ENCODE measurements at regions not wholly inside any gene's neighbourhood (a gene's known extent, or its start where the extent isn't known, plus 50 kb on each side); places are given as distances from the start of the nearest gene placed in this dataset.

DNA sequence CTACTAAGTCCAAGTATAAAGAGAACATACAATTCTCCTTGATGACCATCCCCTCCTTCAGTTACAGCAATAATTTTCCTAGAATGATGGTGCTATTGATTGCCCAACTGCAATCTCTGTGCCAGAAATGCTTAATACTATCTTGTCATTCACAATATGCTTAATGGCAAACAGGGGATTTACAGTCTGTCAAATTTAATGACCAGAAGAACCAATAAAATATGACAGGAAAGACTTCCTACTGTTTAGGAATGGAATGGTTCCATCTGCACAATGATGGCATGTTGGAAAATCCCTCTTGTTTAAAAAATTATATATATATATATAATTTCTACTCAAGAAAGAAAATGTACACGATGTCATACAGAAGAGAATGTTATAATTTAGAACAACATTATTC is 623.2 kb downstream of the CCER1 start:
- DNase-seq (ENCODE audit: low spot score): no peak
- Histone ChIP-seq H3K36me3 (no peaks in the 10 kb centered on the region), H3K4me1 (ENCODE audit: control insufficient read depth in 1 of 2, low read depth in 2 of 2) (no peaks in the 10 kb centered on the region), H3K9me3 (no peaks in the 10 kb centered on the region), H3K4me3 (no peak overlapping the region), H3K27ac (no peak overlapping the region), H3K27me3 (replicated peaks; ENCODE audit: insufficient read depth) (no peaks in the 10 kb centered on the region)
- TF ChIP-seq, protein P1, sequence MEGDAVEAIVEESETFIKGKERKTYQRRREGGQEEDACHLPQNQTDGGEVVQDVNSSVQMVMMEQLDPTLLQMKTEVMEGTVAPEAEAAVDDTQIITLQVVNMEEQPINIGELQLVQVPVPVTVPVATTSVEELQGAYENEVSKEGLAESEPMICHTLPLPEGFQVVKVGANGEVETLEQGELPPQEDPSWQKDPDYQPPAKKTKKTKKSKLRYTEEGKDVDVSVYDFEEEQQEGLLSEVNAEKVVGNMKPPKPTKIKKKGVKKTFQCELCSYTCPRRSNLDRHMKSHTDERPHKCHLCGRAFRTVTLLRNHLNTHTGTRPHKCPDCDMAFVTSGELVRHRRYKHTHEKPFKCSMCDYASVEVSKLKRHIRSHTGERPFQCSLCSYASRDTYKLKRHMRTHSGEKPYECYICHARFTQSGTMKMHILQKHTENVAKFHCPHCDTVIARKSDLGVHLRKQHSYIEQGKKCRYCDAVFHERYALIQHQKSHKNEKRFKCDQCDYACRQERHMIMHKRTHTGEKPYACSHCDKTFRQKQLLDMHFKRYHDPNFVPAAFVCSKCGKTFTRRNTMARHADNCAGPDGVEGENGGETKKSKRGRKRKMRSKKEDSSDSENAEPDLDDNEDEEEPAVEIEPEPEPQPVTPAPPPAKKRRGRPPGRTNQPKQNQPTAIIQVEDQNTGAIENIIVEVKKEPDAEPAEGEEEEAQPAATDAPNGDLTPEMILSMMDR (IDR thresholded peaks at IDR 0.05): no peak
- ATAC-seq (ENCODE audit: insufficient number of reproducible peaks, low FRiP score, low read depth): no peak

DNA sequence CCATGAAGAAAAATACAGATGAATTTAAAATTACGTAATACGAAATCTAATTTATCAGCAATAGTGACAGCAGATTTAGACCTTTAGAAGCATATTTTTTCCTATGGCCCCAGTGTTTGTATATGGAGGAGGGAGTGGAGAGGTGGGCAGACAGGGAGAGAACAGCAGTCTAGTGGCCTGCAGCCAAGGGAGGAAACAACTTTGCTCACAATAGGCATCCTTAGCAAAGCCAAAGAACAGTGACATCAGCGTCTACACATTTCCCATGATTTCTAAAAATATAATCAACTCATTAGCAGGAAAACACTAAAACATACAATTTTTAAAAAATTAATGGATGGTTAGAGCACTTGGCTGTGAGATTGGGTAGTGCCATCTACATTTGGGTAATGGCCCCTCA is 622.6 kb upstream of the ATP2B1 start:
- Histone ChIP-seq H3K27ac (no peak overlapping the region), H3K36me3 (no peaks in the 10 kb centered on the region), H3K4me1 (ENCODE audit: control insufficient read depth in 1 of 2, low read depth in 2 of 2) (no peaks in the 10 kb centered on the region), H3K9me3 (no peaks in the 10 kb centered on the region), H3K27me3 (replicated peaks; ENCODE audit: insufficient read depth) (no peaks in the 10 kb centered on the region), H3K4me3 (no peak overlapping the region)
- DNase-seq (ENCODE audit: low spot score) (no peak), ATAC-seq (ENCODE audit: insufficient number of reproducible peaks, low FRiP score, low read depth) (no peak)
- TF ChIP-seq, protein P1 (IDR thresholded peaks at IDR 0.05): no peak

DNA sequence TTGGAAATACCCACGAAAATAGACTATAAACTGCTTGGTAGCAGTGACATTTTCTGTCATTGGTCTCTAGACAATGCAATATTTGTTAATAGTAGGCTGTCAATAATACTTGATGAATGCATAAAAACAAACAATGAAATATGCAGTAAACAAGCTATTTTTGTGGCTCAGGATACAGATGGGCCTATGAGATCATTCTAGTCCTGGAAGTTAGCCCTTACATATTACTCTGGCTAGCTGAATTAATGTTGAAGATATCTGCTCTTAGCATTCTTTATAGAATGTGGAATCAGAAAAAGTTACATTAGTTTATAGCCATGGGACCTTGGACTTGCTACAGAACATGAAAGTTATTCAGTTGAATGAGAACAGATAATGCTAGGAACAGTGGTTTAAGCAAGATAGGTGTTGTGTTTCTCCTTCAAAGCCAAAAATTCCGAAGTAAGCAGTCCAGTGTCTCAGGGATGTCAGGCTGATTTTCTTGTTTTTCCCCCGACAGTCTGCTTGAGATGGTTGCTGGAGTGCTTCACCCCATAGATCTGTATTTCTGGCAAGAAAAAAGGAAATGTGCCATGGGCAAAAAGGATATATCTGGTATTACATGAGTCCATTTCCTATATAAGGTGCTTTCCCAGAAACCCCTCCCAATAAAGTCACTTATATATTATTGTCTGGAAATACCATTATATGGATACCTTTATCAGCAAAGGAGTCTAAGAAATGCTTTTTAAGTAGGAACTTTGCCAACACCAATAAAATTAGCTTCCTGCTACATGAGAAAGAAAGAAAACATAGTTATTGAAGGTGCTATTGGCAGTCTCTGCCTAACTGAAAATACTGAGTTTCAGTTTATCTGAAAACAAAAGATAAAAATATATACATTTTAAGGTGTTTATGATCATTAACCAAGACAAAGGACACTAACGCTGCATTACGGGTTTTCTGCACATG is 619.4 kb upstream of the ATP2B1 start:
- Histone ChIP-seq H3K4me1 (ENCODE audit: control insufficient read depth in 1 of 2, low read depth in 2 of 2) (no peaks in the 10 kb centered on the region), H3K27me3 (replicated peaks; ENCODE audit: insufficient read depth) (no peaks in the 10 kb centered on the region), H3K36me3 (no peaks in the 10 kb centered on the region), H3K4me3 (no peak overlapping the region), H3K27ac (no peak overlapping the region), H3K9me3 (no peaks in the 10 kb centered on the region)
- no peak for DNase-seq (ENCODE audit: low spot score)
- TF ChIP-seq, protein P1 (IDR thresholded peaks at IDR 0.05): no peak
- no peak for ATAC-seq (ENCODE audit: insufficient number of reproducible peaks, low FRiP score, low read depth)

DNA sequence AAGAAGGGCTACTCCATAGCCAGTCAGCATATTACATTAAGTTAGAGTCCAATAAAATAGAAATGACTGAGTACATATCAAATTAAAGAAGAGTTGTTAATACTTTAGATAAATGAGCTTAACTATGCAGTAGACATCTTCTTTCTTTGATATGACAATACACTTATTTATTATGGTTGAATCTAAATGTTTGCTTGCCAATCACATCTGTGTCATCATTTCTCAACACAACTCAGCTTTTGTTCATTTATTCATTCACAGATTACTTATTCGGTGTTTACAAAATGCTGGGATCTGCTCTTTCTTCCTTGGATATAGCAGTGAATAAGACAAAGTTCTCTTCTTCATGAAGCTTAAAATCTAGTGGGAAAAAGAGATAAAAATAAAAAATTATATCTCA is 614.6 kb upstream of the ATP2B1 start:
- no peak overlapping the region for H3K27ac ChIP-seq
- DNase-seq (ENCODE audit: low spot score): no peak
- no peak overlapping the region for H3K4me3 ChIP-seq
- no peaks in the 10 kb centered on the region for H3K27me3 ChIP-seq (replicated peaks; ENCODE audit: insufficient read depth)
- ATAC-seq (ENCODE audit: insufficient number of reproducible peaks, low FRiP score, low read depth): no peak
- H3K36me3 ChIP-seq: no peaks in the 10 kb centered on the region
- TF ChIP-seq, protein P1 (IDR thresholded peaks at IDR 0.05): no peak
- H3K9me3 ChIP-seq: no peaks in the 10 kb centered on the region
- H3K4me1 ChIP-seq (ENCODE audit: control insufficient read depth in 1 of 2, low read depth in 2 of 2): no peaks in the 10 kb centered on the region

DNA sequence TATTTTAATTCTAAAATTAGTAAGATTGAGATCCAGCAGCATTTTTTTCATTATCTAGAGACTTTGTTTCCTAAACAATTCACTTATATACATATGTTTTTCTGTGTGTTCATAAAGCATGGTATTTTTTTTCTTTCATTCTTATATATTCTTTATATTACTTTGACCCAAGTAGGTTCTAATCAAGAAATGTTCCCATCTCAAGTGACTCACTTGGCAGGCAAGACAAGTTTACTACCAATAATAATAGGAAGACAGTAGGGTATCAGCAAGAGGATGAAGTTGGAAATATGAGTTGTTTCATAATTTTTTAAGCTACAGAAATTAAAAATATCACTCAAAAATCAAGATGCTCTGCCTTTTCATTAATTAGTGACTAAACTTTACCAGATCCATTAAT is 613.4 kb upstream of the ATP2B1 start:
- Histone ChIP-seq H3K27me3 (replicated peaks; ENCODE audit: insufficient read depth) (no peaks in the 10 kb centered on the region), H3K27ac (no peak overlapping the region), H3K9me3 (no peaks in the 10 kb centered on the region), H3K4me3 (no peak overlapping the region), H3K4me1 (ENCODE audit: control insufficient read depth in 1 of 2, low read depth in 2 of 2) (no peaks in the 10 kb centered on the region), H3K36me3 (no peaks in the 10 kb centered on the region)
- no peak for DNase-seq (ENCODE audit: low spot score)
- no peak for ATAC-seq (ENCODE audit: insufficient number of reproducible peaks, low FRiP score, low read depth)
- TF ChIP-seq, protein P1 (IDR thresholded peaks at IDR 0.05): no peak
